SK-N-SH treated with all-trans-retinoic acid at 6 μM for 48 hours (cell line): ENCODE measurements at regions not wholly inside any gene's neighbourhood (a gene's known extent, or its start where the extent isn't known, plus 50 kb on each side); places are given as distances from the start of the nearest gene placed in this dataset.
A peak's percentile ranks its signal among the peaks of the same experiment; 100 is the strongest.

Experiments used
- ATAC-seq: fragments of 200-7000 bp; cut with Tn5 transposase; 3 replicates; pipeline ENCODE4 v1.9.1; 2020; ENCODE audit warnings: mild to moderate bottlenecking, moderate library complexity
- CREB5 ChIP-seq: fragments of 250-450 bp; sonication (Bioruptor Pico); IDR thresholded peaks from 2 replicates; pipeline ENCODE4 v1.5.1; 2020; ENCODE audit warnings: low read depth, mild to moderate bottlenecking, moderate library complexity
- CSRNP3 ChIP-seq: fragments of 250-450 bp; sonication (Bioruptor Pico); IDR thresholded peaks from 2 replicates; pipeline ENCODE4 v1.5.1; 2021; ENCODE audit warnings: mild to moderate bottlenecking, moderate library complexity
- ESRRG ChIP-seq: fragments of 250-450 bp; sonication (Bioruptor Pico); IDR thresholded peaks from 2 replicates; pipeline ENCODE4 v1.6.1; 2021; ENCODE audit warnings: mild to moderate bottlenecking
- GLIS3 ChIP-seq: fragments of 250-450 bp; sonication (Bioruptor Pico); IDR thresholded peaks from 2 replicates; pipeline ENCODE4 v1.5.0; 2020; ENCODE audit warnings: mild to moderate bottlenecking, moderate library complexity
- ISL1 ChIP-seq: fragments of 250-450 bp; sonication (Bioruptor Pico); IDR thresholded peaks from 2 replicates; pipeline ENCODE4 v2.1.2; 2022; ENCODE audit warnings: mild to moderate bottlenecking, moderate library complexity
- PATZ1 ChIP-seq: fragments of 250-450 bp; sonication (Bioruptor Pico); IDR thresholded peaks from 2 replicates; pipeline ENCODE4 v1.8.0; 2020; ENCODE audit warnings: mild to moderate bottlenecking, moderate library complexity, borderline replicate concordance
- POU6F1 ChIP-seq: fragments of 250-450 bp; sonication (Bioruptor Pico); IDR thresholded peaks from 2 replicates; pipeline ENCODE4 v1.8.0; 2021; ENCODE audit warnings: low read depth, mild to moderate bottlenecking, moderate library complexity, borderline replicate concordance
- PPARA ChIP-seq: fragments of 250-450 bp; sonication (Bioruptor Pico); IDR thresholded peaks from 2 replicates; pipeline ENCODE4 v1.5.0; 2020; ENCODE audit warnings: mild to moderate bottlenecking, borderline replicate concordance
- RARB ChIP-seq: fragments of 250-450 bp; sonication (Bioruptor Pico); IDR thresholded peaks from 2 replicates; pipeline ENCODE4 v1.8.0; 2021; ENCODE audit warnings: mild to moderate bottlenecking, moderate library complexity
- SNAI2 ChIP-seq: fragments of 250-450 bp; sonication (Bioruptor Pico); IDR thresholded peaks from 2 replicates; pipeline ENCODE4 v1.5.0; 2020; ENCODE audit warnings: mild to moderate bottlenecking, moderate library complexity
- TCF4 ChIP-seq: fragments of 250-450 bp; sonication (Bioruptor Pico); IDR thresholded peaks from 2 replicates; pipeline ENCODE4 v1.8.0; 2021; ENCODE audit warnings: mild to moderate bottlenecking, moderate library complexity, borderline replicate concordance
- TOX ChIP-seq: fragments of 250-450 bp; sonication (Bioruptor Pico); IDR thresholded peaks from 2 replicates; pipeline ENCODE4 v1.8.0; 2021; ENCODE audit warnings: mild to moderate bottlenecking, moderate library complexity, borderline replicate concordance
- TSHZ2 ChIP-seq: fragments of 250-450 bp; sonication (Bioruptor Pico); IDR thresholded peaks from 2 replicates; pipeline ENCODE4 v1.5.0; 2020; ENCODE audit warnings: mild to moderate bottlenecking, moderate library complexity
- ZC3H10 ChIP-seq: fragments of 250-450 bp; sonication (Bioruptor Pico); IDR thresholded peaks from 2 replicates; pipeline ENCODE4 v1.5.1; 2021; ENCODE audit warnings: mild to moderate bottlenecking, moderate library complexity
- ZFP3 ChIP-seq: fragments of 250-450 bp; sonication (Bioruptor Pico); IDR thresholded peaks from 2 replicates; pipeline ENCODE4 v1.5.0; 2020; ENCODE audit warnings: mild to moderate bottlenecking, moderate library complexity
- ZFP30 ChIP-seq: fragments of 450-650 bp; formaldehyde crosslinking; IDR thresholded peaks from 2 replicates; pipeline ENCODE4 v1.5.0; 2022; ENCODE audit warnings: mild to moderate bottlenecking, moderate library complexity
- ZNF565 ChIP-seq: fragments of 450-650 bp; formaldehyde crosslinking; conservative IDR thresholded peaks from 2 replicates; pipeline ENCODE4 v1.5.0; 2020; ENCODE audit warnings: low read depth, mild to moderate bottlenecking, moderate library complexity
- ZNF70 ChIP-seq: fragments of 450-650 bp; formaldehyde crosslinking; IDR thresholded peaks from 2 replicates; pipeline ENCODE4 v1.5.0; 2020; ENCODE audit warnings: mild to moderate bottlenecking, moderate library complexity
- ZNF8 ChIP-seq: fragments of 450-650 bp; formaldehyde crosslinking; IDR thresholded peaks from 2 replicates; pipeline ENCODE4 v1.5.0; 2020; ENCODE audit warnings: mild to moderate bottlenecking, moderate library complexity

- ATAC-seq = no peak
- TF ChIP-seq PPARA (CRISPR knock-in tag) = no peak
These were observed 143.5 kb upstream of the GORAB start for GRCh38 chr1:170388489-170388888.

- TF ChIP-seq ZC3H10 (CRISPR knock-in tag) (peak; percentile 35; the same call in 1 of the 2 replicates), TOX (CRISPR knock-in tag) (0 out of 2 replicates have a peak, but pooled peaks have one; percentile 21), ZNF565 (CRISPR knock-in tag) (no peak), GLIS3 (CRISPR knock-in tag) (no peak)
- ATAC-seq = peak; percentile 86
These were observed 136.8 kb upstream of the GORAB start for GRCh38 chr1:170395149-170395548.

GRCh38 chr1:170397061-170397460, 134.9 kb upstream of the GORAB start:
- TF ChIP-seq ESRRG (CRISPR knock-in tag) (no peak), GLIS3 (CRISPR knock-in tag) (no peak)
- ATAC-seq = no peak

GRCh38 chr1:170402476-170403311, 129.3 kb upstream of the GORAB start:
- TF ChIP-seq RARB (CRISPR knock-in tag) (no peak), ISL1 (CRISPR knock-in tag) (no peak)

GRCh38 chr1:170407138-170407537, 124.8 kb upstream of the GORAB start:
- peak; percentile 78 for ATAC-seq
- TF ChIP-seq PPARA (CRISPR knock-in tag) = no peak
- no peak for TF ChIP-seq GLIS3 (CRISPR knock-in tag)
- no peak for TF ChIP-seq POU6F1 (CRISPR knock-in tag)
- TF ChIP-seq SNAI2 = no peak
- no peak for TF ChIP-seq ESRRG (CRISPR knock-in tag)
- TF ChIP-seq ZNF8 = no peak
- TF ChIP-seq ISL1 (CRISPR knock-in tag) = no peak
- TF ChIP-seq ZFP3 (CRISPR knock-in tag) = no peak
- TF ChIP-seq CREB5 (CRISPR knock-in tag) = no peak
- no peak for TF ChIP-seq RARB (CRISPR knock-in tag)
- TF ChIP-seq ZNF70 (CRISPR knock-in tag) = no peak
- TF ChIP-seq TSHZ2 (CRISPR knock-in tag) = no peak
- no peak for TF ChIP-seq TOX (CRISPR knock-in tag)
- TF ChIP-seq ZC3H10 (CRISPR knock-in tag) = no peak
- TF ChIP-seq PATZ1 = no peak
- TF ChIP-seq CSRNP3 (CRISPR knock-in tag) = no peak
- TF ChIP-seq ZFP30 (CRISPR knock-in tag) = no peak
- TF ChIP-seq ZNF565 (CRISPR knock-in tag) = no peak
- no peak for TF ChIP-seq TCF4 (CRISPR knock-in tag)

More at GRCh38 chr1:170402476-170403311, 129.3 kb upstream of the GORAB start:
- no peak for ATAC-seq
